ENCODE measurements at regions not wholly inside any gene's neighbourhood (a gene's known extent, or its start where the extent isn't known, plus 50 kb on each side); places are given as distances from the start of the nearest gene placed in this dataset.

DNA sequence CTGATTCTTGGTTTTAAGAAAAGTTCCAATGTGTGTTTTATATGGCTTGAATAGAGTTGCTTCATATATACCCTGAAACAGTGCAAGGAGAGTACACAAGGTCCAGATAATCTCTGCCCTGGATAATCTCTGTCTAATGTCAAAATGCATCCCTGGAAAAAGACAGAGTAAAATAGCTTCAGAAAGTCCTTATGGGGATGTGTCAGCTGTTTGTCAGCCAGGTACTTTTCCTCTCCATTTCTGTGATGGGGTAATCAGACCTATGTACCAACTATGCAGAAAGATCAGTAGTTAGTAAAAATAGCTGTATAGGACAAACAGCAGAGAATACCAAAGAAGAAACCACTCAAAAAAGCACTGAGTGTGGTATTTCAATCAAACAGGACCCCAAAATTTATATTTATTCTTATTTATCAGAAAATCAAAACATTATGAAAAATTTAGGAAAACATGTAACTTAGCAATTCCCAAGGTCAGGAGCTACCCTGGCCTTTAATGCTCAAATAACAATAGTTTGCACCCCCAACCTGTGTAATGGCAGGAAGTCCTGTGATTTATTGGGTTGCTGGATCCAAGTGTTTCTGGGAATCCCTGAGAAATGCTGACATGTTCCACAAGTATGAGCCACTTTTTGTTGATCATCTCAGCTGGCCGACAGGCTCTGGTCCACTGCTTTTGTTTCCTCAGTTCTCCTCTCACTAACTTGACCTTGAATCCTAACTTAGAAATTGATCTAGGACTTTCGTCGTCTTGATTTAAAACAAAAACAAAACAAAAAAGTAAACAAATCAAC, 69.6 kb downstream of the MDH1 start:
- FAIRE-seq (no peak), DNase-seq (ENCODE audit: insufficient read length, low spot score) (no peak)

DNA sequence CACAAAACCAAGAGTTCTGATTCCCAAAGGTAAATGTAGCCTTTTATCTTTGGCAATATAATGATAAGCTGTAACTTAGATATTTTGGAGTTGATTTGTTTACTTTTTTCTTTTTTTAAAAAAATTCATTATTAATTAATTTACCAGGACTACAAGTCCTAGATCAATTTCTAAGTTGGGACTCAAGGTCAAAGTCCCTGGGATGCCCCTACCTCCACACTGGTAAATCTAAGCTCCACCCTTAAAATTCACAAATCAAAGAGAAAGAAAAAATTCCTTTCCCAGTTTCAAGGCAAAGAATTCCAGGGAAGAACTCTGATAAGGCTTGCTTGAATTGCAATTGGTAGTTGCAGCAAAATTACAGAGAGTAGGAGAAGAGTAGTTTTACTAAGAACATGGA, 71.3 kb downstream of the MDH1 start:
- no peak for FAIRE-seq
- no peak for DNase-seq (ENCODE audit: insufficient read length, low spot score)

DNA sequence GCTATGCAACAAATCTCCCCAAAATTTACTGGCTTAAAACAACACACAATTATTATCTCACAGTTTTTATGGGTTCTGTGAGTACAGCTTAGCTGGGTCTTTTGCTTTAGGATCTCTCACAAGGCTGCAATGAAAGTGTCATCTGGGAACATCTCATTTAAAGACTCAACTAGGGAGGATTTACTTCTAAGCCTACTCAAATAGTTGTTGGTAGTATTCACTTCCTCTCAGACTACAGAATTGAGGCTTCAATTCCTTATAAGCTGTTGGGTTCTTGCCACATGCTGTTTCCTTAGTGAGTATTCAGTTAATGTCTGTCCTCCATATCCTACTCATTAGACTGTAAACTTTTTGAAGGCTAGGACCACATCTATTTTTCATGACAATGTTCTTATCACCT, 72.3 kb downstream of the MDH1 start:
- no peak for DNase-seq (ENCODE audit: insufficient read length, low spot score)
- no peak for FAIRE-seq

DNA sequence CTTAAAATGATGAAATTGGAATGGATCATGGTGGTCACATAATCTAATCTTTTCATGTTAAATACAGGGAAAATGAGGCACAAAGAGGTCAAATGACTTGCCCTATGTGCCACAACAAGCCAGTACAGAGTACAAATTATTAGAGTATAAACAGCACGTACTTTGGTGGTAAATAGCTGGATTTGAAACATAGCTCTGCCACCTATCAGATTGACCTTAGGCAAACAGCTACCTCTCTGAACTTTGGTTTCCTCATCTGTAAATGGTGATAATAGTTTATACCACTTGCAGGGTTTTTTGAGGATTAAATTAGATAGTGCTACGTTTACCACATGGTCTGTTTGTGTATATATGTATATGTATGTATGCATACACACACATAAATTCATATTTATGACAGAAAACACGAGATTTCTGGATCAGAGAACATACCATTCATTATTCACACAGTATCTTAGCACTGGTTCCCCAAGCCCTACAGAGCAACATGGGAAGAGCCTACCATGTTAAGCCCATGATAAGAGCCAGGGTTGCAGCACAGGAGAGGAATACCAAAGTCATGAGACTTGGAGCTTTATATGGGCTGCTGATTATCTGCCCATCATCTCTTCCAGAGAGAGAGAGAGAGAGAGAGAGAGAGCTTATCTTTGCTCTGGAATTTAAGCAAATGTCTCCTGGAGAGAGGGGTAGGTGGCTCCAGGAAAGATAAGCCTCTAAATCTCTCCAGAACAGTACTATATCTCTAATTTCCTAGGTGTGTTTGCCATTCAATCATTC, 73.5 kb downstream of the MDH1 start:
- DNase-seq (ENCODE audit: insufficient read length, low spot score) (no peak), FAIRE-seq (no peak)

DNA sequence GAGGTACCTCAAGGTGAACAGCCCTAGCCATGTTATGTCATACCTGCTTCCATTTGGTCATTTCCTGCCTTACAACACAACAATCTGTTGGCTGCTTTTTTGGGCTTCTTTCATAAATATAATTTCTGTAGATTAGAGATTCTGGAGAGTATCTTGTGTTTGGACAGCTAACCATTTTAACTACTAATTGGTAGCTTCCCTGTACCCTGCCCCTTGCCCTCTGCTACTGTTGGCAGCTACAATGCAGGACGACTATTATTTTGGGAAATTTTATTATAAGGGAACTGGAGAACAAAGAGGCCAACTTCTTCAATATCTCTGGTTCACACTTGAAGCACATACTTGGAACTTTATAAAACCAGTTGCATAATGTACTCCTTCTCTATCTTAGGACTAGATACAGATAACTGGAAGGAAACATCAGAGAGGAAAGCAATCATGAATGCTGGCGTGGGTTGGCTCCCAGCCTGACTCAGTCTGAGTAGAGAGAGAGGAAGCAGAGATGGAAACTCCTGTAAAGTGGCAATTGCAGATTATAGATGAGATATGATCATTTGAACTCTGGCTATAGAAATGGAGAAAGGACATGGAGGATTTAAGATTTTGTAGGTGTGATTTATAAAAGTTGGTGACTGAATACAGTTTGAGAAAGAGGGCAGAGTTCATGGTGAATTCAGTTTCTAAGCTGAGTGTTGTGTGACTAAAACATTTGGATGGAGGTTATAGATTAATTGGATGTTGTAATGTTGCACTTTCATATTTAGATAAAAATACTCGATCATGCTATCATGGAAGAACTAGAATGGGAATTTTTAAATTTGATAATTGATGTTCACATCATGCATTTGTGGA, 74.5 kb downstream of the MDH1 start:
- DNase-seq (ENCODE audit: insufficient read length, low spot score) (no peak), FAIRE-seq (no peak)

DNA sequence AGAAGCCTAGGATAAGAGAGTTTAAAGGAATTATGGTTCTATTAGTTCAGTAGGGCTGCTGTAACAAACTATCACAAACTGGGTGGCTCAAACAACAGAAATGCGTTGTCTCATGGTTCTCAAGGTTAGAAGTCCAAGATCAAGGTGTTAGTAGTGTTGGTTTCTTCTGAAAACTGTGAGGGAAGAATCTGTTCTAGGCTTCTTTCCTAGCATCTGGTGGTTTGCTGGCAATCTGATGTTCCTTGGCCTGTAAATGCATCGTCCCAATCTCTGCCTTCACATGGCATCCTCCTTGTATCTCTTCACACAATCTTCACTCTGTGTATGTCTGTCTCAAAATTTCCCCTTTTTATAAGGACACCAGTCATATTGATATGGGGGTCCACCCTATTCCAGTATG, 76.3 kb downstream of the MDH1 start:
- DNase-seq (ENCODE audit: insufficient read length, low spot score) (no peak), FAIRE-seq (no peak)

DNA sequence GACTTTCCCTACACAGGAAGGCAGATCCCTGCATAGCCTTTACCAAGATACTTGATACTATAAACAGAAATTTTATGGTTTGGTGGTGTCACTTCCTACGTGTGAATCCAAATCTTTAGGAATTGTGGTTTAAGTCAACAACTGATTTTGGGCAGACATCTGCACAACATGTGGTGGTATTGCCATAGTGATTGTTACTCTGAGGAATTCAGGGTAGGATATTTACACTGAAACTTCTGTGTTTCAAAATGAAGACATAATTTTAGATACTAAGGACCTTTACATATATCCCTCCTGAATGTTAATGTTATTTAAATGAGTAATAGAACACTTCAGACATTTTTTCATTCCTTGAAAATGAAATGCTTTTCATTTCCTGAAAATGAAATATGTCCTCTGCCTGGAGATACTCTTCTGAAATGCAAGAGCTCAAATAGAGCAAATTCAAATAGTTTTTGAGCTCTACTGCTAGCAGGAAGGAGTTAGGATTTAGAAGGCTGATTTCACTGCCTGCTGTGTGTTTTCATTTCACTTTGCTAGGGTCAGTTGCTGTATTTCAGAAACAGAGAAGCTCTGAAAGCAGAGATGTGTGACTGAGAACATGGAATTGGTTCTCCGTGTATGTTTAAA, 77.2 kb downstream of the MDH1 start:
- no peak for FAIRE-seq
- no peak for DNase-seq (ENCODE audit: insufficient read length, low spot score)

DNA sequence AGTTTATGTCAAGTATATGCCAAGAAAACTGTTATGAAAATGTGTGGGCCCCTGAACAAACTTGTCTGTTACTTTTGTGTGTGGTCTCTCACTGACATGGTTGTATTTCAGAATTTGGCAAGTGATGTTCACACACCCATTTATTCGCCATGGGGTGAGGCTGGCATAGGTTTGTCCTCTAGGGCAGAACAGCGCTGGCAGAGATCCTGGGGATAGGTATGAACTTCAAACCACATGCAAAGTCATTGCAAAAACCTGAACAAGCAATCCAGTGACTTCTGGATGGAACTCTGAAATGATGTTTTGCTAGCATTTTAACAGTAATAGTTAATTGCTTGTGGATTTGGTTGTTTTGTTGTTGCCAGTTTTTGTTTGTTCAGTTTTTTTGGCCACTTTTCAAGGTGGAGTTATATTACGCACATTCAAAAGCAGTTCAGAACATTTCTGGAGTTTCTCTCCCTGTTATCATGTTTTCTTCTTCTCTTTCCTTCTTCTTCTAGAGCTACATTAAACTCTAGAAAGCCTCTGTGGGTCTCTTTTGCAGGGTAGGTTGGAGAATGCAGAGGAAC, 78.5 kb downstream of the MDH1 start:
- DNase-seq (ENCODE audit: insufficient read length, low spot score) (no peak), FAIRE-seq (no peak)

DNA sequence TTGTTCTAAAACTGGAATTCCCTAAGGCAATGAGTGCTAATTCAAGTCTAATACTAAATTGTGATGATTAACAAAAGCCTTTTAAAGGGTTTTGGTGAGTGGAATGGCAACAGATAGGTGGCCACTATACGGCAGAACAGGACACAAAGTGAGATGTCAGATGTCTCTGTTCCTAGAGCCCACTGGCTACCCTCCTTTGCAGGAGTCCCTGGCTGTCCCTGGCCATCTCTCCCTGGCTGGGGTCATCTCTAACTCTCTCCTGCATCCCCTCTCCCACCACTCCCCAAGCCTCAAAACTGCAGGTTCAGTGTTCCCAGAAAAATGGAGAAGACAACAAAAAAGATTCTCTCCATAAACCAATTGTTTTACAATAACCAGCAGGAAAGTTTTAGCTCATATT, 79.2 kb downstream of the MDH1 start:
- no peak for FAIRE-seq
- DNase-seq (ENCODE audit: insufficient read length, low spot score) = no peak

DNA sequence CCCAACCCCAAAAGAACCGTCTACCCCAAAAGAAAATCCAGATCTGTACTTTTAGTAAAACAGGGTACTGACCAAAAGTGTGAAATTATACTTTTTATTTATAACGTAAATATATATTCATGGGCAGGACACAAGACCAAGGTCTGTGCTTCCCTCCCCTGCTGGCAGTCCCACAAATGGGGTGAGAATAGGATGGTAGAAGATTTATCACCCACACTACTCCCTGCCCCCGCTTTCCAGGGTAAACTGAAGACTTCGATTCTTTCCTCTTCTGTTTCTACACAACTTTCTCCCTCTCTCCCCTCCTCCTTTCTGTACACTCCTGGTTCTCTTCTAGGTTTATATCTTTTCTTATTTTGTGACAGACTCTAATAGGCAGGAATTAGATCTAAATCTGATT, 79.7 kb downstream of the MDH1 start:
- DNase-seq (ENCODE audit: insufficient read length, low spot score) (no peak), FAIRE-seq (no peak)

DNA sequence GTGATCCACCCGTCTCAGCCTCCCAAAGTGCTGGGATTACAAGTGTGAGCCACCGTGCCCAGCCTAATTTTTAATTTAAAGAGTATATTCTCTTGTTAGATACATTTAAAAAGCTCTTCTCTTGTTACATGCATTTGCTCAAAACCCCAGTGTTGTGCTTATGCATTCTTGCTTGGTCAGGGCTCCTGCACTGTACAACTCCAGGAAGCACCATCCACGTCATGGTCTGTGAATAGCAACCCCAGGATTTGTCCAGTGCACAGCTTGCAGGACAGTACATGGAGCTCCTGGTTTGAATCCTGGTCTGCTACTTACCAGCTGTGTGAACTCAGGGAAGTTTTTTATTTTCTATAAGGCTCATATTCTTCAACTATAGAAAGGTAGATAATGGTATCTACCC, 80.8 kb downstream of the MDH1 start:
- no peak for DNase-seq (ENCODE audit: insufficient read length, low spot score)
- FAIRE-seq = no peak

DNA sequence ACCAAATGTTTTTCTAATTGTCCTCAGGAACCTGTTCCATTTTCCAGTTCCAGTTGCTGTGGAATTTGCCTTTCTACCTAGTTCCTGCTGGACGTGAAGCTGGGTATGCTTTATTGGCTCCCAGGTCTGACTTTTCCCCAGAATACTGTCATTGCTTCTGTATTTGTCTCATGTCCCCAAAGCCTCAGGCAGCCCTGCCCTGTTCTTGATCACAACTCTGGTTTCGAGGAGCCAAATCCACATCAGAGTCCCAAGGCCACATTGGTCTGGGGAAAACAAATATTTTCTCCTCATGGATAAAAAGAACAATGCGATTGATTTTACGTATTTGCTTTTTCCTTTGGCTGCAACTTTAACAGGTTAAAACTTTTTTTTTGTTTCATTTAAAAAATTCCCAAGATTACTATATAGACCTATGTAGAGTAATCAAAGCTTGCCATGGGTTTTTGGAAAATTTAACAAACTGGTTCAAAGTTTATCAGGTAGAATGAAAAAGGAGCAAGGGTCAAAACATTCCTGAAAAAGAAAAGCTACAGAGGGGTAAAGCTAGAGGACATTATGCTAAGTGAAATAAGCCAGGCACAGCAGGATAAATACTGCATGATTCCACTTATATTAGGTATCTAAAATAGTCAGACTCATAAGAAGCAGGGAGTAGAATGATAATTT, 85.2 kb downstream of the MDH1 start:
- FAIRE-seq (no peak), DNase-seq (ENCODE audit: insufficient read length, low spot score) (no peak)

DNA sequence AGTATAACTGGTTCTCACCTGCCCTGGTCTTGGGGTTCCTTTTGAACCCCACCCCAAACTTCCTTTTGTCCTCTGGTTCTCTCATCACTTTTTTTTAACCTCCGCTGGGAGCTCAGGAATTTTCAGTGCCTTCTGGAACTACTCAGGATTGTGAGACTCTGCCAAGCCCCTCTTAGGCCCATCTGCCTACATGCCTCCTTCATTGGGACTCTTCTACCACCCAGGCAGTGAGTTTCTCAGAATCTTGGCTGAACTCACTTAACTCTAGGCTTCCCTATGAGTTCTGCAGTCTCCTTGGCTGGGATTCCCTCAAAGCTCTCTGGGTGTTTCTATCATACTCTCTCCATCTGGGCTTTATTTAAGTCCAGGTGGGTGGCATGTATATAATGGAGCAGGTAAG, 86.3 kb downstream of the MDH1 start:
- no peak for FAIRE-seq
- DNase-seq (ENCODE audit: insufficient read length, low spot score) = no peak

DNA sequence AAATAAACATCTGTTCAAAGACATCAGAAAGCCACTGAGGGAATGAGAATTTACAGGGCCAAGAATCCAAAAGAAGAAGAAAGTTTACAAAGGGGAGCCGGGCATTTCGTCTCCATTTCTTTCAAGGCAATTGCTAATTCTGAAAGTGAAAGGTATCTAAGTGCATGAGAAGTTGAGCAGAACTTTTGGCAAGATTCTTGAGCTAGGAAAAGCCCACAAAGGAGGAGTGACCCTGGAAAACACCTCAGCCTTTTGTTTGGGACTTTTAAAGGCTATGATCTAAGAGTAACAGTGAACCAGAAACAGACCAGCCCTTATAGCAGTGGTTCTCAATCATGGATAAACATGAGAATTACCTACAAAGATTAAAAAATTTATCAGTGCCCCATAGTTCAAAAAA, 87.4 kb downstream of the MDH1 start:
- DNase-seq (ENCODE audit: insufficient read length, low spot score) (no peak), FAIRE-seq (no peak)

DNA sequence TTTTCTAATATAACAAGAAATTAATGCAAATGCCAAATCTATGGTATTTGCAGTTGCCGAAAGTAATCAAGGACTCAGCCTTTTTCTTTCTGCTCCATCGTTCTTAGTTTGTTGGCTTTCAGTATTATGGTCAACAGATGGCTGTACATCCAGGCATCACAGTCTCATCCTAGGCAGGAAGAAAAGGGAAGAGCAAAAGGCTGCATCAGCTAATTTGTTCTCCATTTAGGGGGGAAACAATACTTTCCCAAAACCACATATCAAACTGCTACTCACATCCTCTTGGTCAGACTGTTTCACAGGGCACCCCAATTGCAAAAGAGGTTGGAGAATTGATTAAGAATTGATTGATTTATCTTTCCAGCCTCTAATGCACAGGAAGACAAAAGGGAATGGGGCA, 89.3 kb downstream of the MDH1 start:
- FAIRE-seq = no peak

DNA sequence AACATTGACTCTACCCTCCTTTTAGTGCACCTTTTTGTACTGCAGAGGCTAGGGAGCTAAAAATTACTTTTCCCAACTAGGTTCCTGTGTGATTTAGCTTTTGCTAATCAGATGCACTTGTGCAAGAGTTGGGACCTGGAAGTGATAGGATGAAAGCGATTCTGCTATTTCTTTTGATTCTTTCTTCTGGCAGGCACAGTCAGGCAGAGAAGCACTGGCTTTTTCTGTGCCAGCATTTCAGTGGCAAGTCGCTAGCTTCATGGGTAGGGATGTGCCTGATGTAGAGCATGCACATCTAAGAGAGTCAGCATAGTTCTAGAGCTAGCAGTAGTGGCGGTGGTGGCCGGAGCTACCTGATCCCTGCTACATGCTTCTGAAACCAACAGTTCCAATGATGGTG, 89.8 kb downstream of the MDH1 start:
- no peak for FAIRE-seq
- no peak for DNase-seq (ENCODE audit: insufficient read length, low spot score)

More for the DNA sequence above, 89.3 kb downstream of the MDH1 start:
- DNase-seq (ENCODE audit: insufficient read length, low spot score) = no peak

DNA sequence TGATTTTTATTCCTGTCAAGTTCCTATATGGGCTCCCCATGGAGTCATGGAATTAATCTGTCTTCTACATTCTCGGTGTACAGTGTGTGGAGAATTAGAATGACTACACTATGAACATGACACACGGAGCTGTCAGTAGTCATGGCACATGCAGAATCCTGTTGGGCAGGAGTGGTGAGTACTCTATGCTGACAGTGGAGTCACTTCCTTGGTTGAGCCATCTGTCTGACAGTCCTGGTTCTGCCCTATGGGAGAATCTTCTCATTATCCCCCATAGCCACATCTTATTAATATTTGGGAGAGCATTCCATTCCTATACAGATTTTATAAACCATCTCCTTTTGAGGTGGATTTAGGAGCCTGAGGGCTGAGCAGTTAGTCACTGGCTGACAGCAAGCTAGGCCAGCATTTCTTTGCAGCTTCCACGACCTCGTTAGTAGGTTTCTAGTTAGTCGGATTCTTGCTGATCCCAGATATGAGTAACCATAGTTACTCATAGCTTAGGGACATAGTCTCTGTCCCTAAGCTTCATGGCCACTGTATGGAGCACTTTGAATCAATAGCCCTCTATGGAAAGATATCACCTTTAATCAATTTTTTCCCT, 90.6 kb downstream of the MDH1 start:
- DNase-seq (ENCODE audit: insufficient read length, low spot score) = no peak
- FAIRE-seq = no peak

DNA sequence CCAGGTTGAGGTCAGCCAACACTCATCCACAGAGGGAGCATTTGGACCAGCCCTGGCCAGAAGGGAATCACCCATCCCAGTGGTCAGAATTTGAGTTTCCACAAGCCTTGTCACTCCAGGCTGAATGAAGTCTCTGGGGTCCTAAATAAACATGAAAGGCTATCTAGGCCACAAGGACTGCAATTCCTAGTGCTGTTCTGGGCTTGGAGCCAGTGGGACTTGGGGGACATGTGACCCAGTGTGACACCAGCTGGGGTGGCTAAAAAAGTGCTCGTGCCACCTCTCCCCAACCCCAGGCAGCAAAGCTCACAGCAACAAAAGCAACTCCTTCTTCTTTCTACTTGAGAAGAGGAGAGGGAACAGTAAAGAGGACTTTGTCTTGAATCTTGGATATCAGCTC, 91.7 kb downstream of the MDH1 start:
- no peak for FAIRE-seq

DNA sequence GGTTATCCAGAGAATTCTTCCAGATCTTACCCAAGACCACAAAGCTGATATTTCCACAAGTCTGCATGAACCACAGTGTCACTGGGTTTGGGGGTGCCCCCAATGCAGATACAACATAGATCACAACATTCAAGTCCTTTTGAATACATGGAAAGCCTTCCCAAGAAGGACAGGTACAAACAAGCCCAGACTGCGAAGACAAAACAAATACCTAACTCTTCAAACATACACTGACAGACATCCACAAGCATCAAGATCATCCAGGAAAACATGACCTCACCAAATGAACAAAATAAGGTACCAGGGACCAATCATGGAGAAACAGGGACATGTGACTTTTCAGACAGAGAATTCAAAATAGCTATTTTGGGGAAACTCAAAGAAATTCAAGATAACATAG, 93.1 kb downstream of the MDH1 start:
- no peak for FAIRE-seq
- DNase-seq (ENCODE audit: insufficient read length, low spot score) = no peak

More for the DNA sequence above, 91.7 kb downstream of the MDH1 start:
- DNase-seq (ENCODE audit: insufficient read length, low spot score) = no peak

All from HTR-8/SVneo (cell line).